ENCODE measurements at regions not wholly inside any gene's neighbourhood (a gene's known extent, or its start where the extent isn't known, plus 50 kb on each side); places are given as distances from the start of the nearest gene placed in this dataset.
"Not testable (repeated sequence)": the region's sequence is repeated elsewhere in the genome, so short reads cannot be mapped to it uniquely, and the experiment has no call there.

DNA sequence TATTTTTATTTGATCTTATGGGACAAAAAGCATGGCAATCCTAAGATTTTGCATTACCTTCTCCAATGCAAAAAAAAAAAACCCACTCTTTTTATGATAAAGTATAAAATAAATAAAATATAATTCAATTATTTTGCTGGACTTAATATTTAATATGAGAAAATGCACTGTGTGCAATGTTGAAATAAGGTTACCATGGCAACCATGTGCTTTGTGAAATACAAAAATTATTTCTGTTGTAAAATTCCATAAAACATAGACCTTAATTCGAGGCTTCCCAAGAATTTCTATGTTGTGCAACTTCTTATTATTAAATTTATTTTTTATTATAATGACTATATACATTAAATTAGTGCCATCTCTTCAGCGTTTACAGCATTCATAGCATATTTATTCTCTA is 989.5 kb downstream of the MRPL39 start:
- FAIRE-seq (no peak), DNase-seq (ENCODE audit: low spot score) (no peak)

DNA sequence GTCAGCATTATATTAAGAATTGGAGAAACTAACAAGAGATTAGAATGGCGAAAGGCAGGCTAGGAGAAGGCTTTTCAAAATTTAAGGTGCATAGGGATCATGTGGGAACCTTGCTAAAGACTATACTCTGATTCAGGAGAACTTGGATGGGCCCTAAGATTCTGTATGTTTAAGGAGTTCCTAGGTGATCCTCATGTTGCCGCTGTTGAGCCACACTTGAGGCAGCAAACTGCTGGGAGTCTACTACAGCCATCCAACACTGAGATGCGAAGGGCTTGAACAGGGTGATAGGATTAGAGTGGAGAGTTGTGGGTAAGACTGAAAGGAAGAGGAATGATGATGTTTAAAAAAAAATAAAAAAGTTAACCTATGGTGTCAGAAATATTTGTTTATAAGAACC is 1013.2 kb downstream of the MRPL39 start:
- DNase-seq (ENCODE audit: low spot score) (no peak), FAIRE-seq (no peak)

- no peak for DNase-seq (ENCODE audit: low spot score)
- no peak for FAIRE-seq
Measured at GRCh38 chr21:24590261-24590660, 1017.0 kb downstream of the MRPL39 start.

GRCh38 chr21:24583473-24583872 is 1023.8 kb downstream of the MRPL39 start:
- DNase-seq (ENCODE audit: low spot score), result no peak
- no peak for FAIRE-seq

DNA sequence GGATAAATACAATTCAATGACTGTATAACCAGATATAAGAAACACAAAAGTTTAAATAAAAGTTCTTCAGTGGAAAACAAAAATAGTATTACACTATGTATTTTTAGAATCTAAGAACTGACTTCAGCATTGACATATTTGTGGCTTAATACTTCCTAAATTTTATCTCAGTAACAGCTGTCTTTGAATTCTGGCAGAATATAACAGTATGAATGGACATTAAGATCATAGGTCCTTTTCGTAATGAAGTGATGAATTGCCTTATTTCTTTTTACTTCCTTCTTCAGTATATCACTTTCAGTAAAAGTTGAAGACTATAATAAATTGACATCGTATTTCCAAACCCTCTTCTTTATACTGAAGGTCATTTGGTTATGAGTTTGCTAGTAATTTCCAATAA is 1030.0 kb downstream of the MRPL39 start:
- DNase-seq (ENCODE audit: low spot score), result no peak
- FAIRE-seq, result no peak

GRCh38 chr21:24561291-24561690 is 1046.0 kb downstream of the MRPL39 start:
- FAIRE-seq (no peak), DNase-seq (ENCODE audit: low spot score) (no peak)

DNA sequence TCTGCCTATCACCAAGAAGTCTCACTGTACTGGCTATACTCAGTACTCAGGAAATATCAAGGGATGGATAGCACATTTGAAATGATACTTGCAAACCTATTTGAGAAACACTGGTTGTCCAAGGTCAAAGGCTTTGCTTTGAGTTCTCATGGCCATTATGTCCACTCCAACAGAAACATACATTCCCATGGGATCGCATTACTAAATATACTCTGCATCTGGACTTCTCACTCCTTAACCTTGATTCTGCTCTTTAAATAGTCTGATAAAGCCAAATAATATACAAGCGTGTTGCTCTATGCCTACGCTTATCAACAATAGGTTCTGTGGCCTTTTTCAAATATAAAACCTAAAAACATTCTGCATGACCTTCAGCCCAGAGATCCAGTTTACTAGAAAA is 1054.8 kb downstream of the MRPL39 start:
- DNase-seq (ENCODE audit: low spot score) (no peak), FAIRE-seq (no peak)

- DNase-seq (ENCODE audit: low spot score) (no peak), FAIRE-seq (no peak)
Measured at GRCh38 chr21:24545807-24546361, 1061.4 kb downstream of the MRPL39 start.

- DNase-seq (ENCODE audit: low spot score) (no peak), FAIRE-seq (peak; percentile 61)
Measured at GRCh38 chr21:24514081-24514733, 1093.1 kb downstream of the MRPL39 start.

GRCh38 chr21:24509131-24509530 is 1098.2 kb downstream of the MRPL39 start:
- no peak for FAIRE-seq
- DNase-seq (ENCODE audit: low spot score), result no peak

- DNase-seq (ENCODE audit: low spot score) (no peak), FAIRE-seq (no peak)
Measured at GRCh38 chr21:24486973-24487372, 1120.3 kb downstream of the MRPL39 start.

DNA sequence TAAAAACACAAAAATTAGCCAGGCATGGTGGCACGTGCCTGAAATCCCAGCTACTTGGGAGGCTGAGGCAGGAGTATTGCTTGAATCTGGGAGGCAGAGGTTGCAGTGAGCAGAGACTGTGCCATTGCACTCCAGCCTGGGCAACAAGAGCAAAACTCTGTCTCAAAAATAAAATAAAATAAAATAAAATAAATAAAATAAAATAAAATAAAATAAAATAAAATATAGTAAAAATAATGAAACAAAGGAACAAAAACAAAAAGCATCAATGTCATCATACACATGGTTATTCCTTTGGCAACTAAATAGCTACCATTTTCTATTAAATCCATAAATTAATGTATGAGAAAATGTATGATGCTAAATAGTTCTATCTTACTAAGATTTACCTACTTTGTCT is 1123.9 kb downstream of the MRPL39 start:
- not testable (repeated sequence) for DNase-seq (ENCODE audit: low spot score); FAIRE-seq

GRCh38 chr21:24470852-24471251 is 1136.4 kb downstream of the MRPL39 start:
- FAIRE-seq (no peak), DNase-seq (ENCODE audit: low spot score) (no peak)

GRCh38 chr21:24456358-24456757 is 1150.9 kb downstream of the MRPL39 start:
- no peak for FAIRE-seq
- no peak for DNase-seq (ENCODE audit: low spot score)

GRCh38 chr21:24450119-24450518 is 1157.2 kb downstream of the MRPL39 start:
- DNase-seq (ENCODE audit: low spot score) (no peak), FAIRE-seq (no peak)

- DNase-seq (ENCODE audit: low spot score) (no peak), FAIRE-seq (no peak)
Measured at GRCh38 chr21:24445517-24445916, 1161.8 kb downstream of the MRPL39 start.

DNA sequence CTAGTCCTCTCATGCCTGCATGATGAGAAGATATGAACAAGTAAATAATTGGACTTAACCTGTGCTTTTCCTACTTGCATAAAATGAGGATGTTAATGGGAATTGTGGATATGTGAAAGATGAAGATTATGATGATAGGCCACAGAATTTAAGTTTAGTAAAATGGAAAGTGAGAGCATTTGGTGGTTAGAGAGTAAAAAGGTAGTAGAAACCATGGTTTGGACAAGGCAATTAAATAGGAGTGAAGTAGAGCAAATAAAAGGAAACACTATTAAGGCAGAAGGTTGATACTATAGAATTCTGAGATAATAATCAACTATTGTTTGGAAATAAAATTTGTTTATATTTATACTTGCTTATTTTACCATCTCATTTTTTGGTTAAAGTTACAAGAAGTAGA is 1162.5 kb downstream of the MRPL39 start:
- FAIRE-seq (no peak), DNase-seq (ENCODE audit: low spot score) (no peak)

GRCh38 chr21:24436236-24436635 is 1171.0 kb downstream of the MRPL39 start:
- FAIRE-seq (no peak), DNase-seq (ENCODE audit: low spot score) (no peak)

DNA sequence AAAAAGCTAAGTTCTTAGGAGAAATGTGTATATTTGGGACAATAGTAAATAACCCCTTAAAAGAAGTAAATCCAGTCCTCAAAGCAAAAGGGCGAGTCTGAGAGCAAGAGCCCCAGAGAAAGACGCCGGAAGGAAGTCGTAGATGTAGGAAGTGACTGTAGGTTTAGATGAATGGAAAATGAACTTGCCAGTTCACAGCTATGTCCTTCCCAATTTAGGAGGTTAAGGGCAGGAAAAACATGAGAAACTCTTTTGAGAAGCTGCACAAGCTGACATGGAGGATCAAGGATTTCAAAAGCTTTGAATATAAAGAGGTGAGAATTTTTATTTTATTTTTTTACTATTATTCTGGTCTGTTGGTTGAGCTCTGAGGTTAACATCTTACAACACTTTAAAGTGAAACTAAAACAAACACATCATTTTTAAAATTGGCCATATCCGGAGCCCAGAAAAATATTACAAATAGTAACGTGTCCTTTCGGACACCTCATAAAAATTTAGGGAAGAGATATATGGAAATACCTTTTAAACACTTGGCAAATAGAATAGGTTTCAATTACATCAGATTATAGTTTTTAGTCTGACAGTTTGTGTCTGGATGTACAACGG is 1178.6 kb downstream of the MRPL39 start:
- no peak for DNase-seq (ENCODE audit: low spot score)
- FAIRE-seq, result no peak

- DNase-seq (ENCODE audit: low spot score) (no peak), FAIRE-seq (no peak)
Measured at GRCh38 chr21:24424776-24425175, 1182.5 kb downstream of the MRPL39 start.

DNA sequence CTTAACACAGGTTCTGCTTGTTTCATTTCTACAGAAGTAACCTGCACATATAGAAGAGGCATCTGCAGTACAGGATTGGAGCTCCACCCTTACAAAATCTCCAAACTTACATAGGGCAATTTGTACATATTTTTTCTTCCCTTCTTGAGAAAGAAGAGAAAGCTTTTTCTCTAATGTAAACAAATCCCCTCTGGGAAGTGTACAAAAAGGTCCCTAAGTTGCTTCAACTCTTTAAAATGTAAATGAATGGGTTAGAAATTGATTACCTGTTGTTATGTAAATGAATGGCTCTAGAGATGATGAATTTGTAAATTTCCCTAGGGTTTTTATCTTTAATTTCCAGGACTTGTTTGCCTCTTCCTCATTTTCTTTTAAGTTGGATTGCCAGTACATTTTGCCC is 1183.7 kb downstream of the MRPL39 start:
- DNase-seq (ENCODE audit: low spot score) (no peak), FAIRE-seq (no peak)

DNA sequence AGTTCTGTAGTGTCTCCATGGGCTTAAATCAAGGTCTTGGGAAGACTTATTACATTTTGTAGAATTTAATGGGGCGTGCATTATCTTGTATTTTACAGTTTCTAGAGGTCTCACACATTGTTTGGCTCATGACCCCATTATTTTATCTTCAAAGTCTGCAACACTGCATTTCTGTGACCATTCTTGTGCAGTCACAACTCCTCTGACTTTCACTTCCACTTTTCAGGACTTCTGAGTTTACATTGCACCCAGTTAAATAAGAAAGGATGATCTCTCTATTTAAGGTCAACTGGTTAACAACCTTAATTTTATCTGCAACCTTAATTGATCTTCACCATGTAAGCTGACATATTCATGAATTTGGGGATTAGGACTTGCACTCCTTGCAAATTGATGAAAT is 1186.6 kb downstream of the MRPL39 start:
- no peak for FAIRE-seq
- DNase-seq (ENCODE audit: low spot score), result no peak

- FAIRE-seq; DNase-seq (ENCODE audit: low spot score): not testable (repeated sequence)
Measured at GRCh38 chr21:24419641-24420040, 1187.6 kb downstream of the MRPL39 start.

All from RCC 7860 (cell line).